ENCODE measurements at regions not wholly inside any gene's neighbourhood (a gene's known extent, or its start where the extent isn't known, plus 50 kb on each side); places are given as distances from the start of the nearest gene placed in this dataset.

- H3K4me3 ChIP-seq (ENCODE audit: low read length) = no peak overlapping the region
- TF ChIP-seq ZNF274 (IDR thresholded peaks at IDR 0.05; ENCODE audit: low read depth, low read length) = no peak
These were observed 298.7 kb upstream of the CDH6 start for GRCh38 chr5:30894811-30895210.

- H3K4me3 ChIP-seq (ENCODE audit: low read length) = no peak overlapping the region
- TF ChIP-seq ZNF274 (IDR thresholded peaks at IDR 0.05; ENCODE audit: low read depth, low read length) = no peak
These were observed 301.8 kb upstream of the CDH6 start for GRCh38 chr5:30891660-30892059.

GRCh38 chr5:30890377-30890776 lies 303.1 kb upstream of the CDH6 start:
- H3K4me3 ChIP-seq (ENCODE audit: low read length) = no peak overlapping the region
- TF ChIP-seq ZNF274 (IDR thresholded peaks at IDR 0.05; ENCODE audit: low read depth, low read length) = no peak

GRCh38 chr5:30880514-30880913 lies 313.0 kb upstream of the CDH6 start:
- no peak overlapping the region for H3K4me3 ChIP-seq (ENCODE audit: low read length)
- TF ChIP-seq ZNF274 (IDR thresholded peaks at IDR 0.05; ENCODE audit: low read depth, low read length) = no peak

- no peak for TF ChIP-seq ZNF274 (IDR thresholded peaks at IDR 0.05; ENCODE audit: low read depth, low read length)
These were observed 313.6 kb upstream of the CDH6 start for GRCh38 chr5:30879887-30880286.

GRCh38 chr5:30878746-30879145 lies 314.7 kb upstream of the CDH6 start:
- no peak overlapping the region for H3K4me3 ChIP-seq (ENCODE audit: low read length)
- no peak for TF ChIP-seq ZNF274 (IDR thresholded peaks at IDR 0.05; ENCODE audit: low read depth, low read length)

More at GRCh38 chr5:30879887-30880286, 313.6 kb upstream of the CDH6 start:
- no peak overlapping the region for H3K4me3 ChIP-seq (ENCODE audit: low read length)

- H3K4me3 ChIP-seq (ENCODE audit: low read length) = no peak overlapping the region
- TF ChIP-seq ZNF274 (IDR thresholded peaks at IDR 0.05; ENCODE audit: low read depth, low read length) = no peak
These were observed 315.2 kb upstream of the CDH6 start for GRCh38 chr5:30878296-30878695.

GRCh38 chr5:30874241-30875034 lies 319.0 kb upstream of the CDH6 start:
- H3K4me3 ChIP-seq (ENCODE audit: low read length) = no peak overlapping the region
- no peak for TF ChIP-seq ZNF274 (IDR thresholded peaks at IDR 0.05; ENCODE audit: low read depth, low read length)

GRCh38 chr5:30871196-30871595 lies 322.3 kb upstream of the CDH6 start:
- no peak for TF ChIP-seq ZNF274 (IDR thresholded peaks at IDR 0.05; ENCODE audit: low read depth, low read length)
- no peak overlapping the region for H3K4me3 ChIP-seq (ENCODE audit: low read length)

GRCh38 chr5:30867711-30868110 lies 325.8 kb upstream of the CDH6 start:
- H3K4me3 ChIP-seq (ENCODE audit: low read length) = no peak overlapping the region
- no peak for TF ChIP-seq ZNF274 (IDR thresholded peaks at IDR 0.05; ENCODE audit: low read depth, low read length)

GRCh38 chr5:30866142-30866541 lies 327.3 kb upstream of the CDH6 start:
- no peak overlapping the region for H3K4me3 ChIP-seq (ENCODE audit: low read length)
- no peak for TF ChIP-seq ZNF274 (IDR thresholded peaks at IDR 0.05; ENCODE audit: low read depth, low read length)

GRCh38 chr5:30856242-30856641 lies 337.2 kb upstream of the CDH6 start:
- H3K4me3 ChIP-seq (ENCODE audit: low read length) = no peak overlapping the region
- no peak for TF ChIP-seq ZNF274 (IDR thresholded peaks at IDR 0.05; ENCODE audit: low read depth, low read length)

GRCh38 chr5:30853158-30853557 lies 340.3 kb upstream of the CDH6 start:
- no peak for TF ChIP-seq ZNF274 (IDR thresholded peaks at IDR 0.05; ENCODE audit: low read depth, low read length)
- H3K4me3 ChIP-seq (ENCODE audit: low read length) = no peak overlapping the region

- no peak overlapping the region for H3K4me3 ChIP-seq (ENCODE audit: low read length)
- TF ChIP-seq ZNF274 (IDR thresholded peaks at IDR 0.05; ENCODE audit: low read depth, low read length) = no peak
These were observed 342.6 kb upstream of the CDH6 start for GRCh38 chr5:30850866-30851265.

- no peak overlapping the region for H3K4me3 ChIP-seq (ENCODE audit: low read length)
- TF ChIP-seq ZNF274 (IDR thresholded peaks at IDR 0.05; ENCODE audit: low read depth, low read length) = no peak
These were observed 343.4 kb upstream of the CDH6 start for GRCh38 chr5:30849931-30850710.
